ENCODE measurements at regions not wholly inside any gene's neighbourhood (a gene's known extent, or its start where the extent isn't known, plus 50 kb on each side); places are given as distances from the start of the nearest gene placed in this dataset.
"Not testable (repeated sequence)": the region's sequence is repeated elsewhere in the genome, so short reads cannot be mapped to it uniquely, and the experiment has no call there.

- POLR2A ChIA-PET, result interaction anchor here (0.6 kb wide), 1 partner anchor 12 kb away, joined by 3 read pairs; no protein-coding TSS in a partner anchor
- intact Hi-C loops (cut with micrococcal nuclease; ENCODE audit: unreplicated experiment), result no loop called here
- 0 out of 2 replicates have a peak overlapping the region, but pooled peaks have one; percentile 37 for H3K27ac ChIP-seq (ENCODE audit: low read length)
Measured at GRCh38 chr10:130936851-130937250, 374.7 kb downstream of the TCERG1L start.

GRCh38 chr10:130938051-130938450 lies 373.5 kb downstream of the TCERG1L start:
- no peak for ATAC-seq
- intact Hi-C loops (cut with micrococcal nuclease; ENCODE audit: unreplicated experiment) (no loop called here), in situ Hi-C loops (cut with HindIII; ENCODE audit: low pct_unique_long_range_greater_than_20kb, low sequenced_read_pairs) (no loop called here)
- no peak overlapping the region for H3K27ac ChIP-seq (ENCODE audit: low read length)
- ChIA-PET CTCF (no interaction called here), POLR2A (no interaction called here)
- BruUV-seq (replicated peaks), result no TSS peak
- no peak for DNase-seq (ENCODE audit: low read depth, low spot score)
- no peaks in the 10 kb centered on the region for H3K36me3 ChIP-seq (ENCODE audit: control insufficient read depth, insufficient read depth, low read length)
- H3K4me1 ChIP-seq (ENCODE audit: control insufficient read depth, insufficient read depth, low read length), result no peaks in the 10 kb centered on the region; the same call in 1 of the 2 replicates
- peaks cover 3% of the 10 kb centered on the region; the same call in 1 of the 2 replicates for H3K27me3 ChIP-seq (ENCODE audit: control insufficient read depth, insufficient read depth, low read length)
- no peak for TF ChIP-seq SIN3A (IDR thresholded peaks at IDR 0.05; ENCODE audit: borderline replicate concordance, insufficient read depth, low read depth, low read length)
- no peak for TF ChIP-seq TCF7L2 (IDR thresholded peaks at IDR 0.05; ENCODE audit: low read depth, low read length)
- no peak for TF ChIP-seq POLR2AphosphoS5 (IDR thresholded peaks at IDR 0.05; ENCODE audit: low read depth, low read length)
- TF ChIP-seq, protein P1, sequence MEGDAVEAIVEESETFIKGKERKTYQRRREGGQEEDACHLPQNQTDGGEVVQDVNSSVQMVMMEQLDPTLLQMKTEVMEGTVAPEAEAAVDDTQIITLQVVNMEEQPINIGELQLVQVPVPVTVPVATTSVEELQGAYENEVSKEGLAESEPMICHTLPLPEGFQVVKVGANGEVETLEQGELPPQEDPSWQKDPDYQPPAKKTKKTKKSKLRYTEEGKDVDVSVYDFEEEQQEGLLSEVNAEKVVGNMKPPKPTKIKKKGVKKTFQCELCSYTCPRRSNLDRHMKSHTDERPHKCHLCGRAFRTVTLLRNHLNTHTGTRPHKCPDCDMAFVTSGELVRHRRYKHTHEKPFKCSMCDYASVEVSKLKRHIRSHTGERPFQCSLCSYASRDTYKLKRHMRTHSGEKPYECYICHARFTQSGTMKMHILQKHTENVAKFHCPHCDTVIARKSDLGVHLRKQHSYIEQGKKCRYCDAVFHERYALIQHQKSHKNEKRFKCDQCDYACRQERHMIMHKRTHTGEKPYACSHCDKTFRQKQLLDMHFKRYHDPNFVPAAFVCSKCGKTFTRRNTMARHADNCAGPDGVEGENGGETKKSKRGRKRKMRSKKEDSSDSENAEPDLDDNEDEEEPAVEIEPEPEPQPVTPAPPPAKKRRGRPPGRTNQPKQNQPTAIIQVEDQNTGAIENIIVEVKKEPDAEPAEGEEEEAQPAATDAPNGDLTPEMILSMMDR (IDR thresholded peaks at IDR 0.05), result no peak
- TF ChIP-seq, protein P2, sequence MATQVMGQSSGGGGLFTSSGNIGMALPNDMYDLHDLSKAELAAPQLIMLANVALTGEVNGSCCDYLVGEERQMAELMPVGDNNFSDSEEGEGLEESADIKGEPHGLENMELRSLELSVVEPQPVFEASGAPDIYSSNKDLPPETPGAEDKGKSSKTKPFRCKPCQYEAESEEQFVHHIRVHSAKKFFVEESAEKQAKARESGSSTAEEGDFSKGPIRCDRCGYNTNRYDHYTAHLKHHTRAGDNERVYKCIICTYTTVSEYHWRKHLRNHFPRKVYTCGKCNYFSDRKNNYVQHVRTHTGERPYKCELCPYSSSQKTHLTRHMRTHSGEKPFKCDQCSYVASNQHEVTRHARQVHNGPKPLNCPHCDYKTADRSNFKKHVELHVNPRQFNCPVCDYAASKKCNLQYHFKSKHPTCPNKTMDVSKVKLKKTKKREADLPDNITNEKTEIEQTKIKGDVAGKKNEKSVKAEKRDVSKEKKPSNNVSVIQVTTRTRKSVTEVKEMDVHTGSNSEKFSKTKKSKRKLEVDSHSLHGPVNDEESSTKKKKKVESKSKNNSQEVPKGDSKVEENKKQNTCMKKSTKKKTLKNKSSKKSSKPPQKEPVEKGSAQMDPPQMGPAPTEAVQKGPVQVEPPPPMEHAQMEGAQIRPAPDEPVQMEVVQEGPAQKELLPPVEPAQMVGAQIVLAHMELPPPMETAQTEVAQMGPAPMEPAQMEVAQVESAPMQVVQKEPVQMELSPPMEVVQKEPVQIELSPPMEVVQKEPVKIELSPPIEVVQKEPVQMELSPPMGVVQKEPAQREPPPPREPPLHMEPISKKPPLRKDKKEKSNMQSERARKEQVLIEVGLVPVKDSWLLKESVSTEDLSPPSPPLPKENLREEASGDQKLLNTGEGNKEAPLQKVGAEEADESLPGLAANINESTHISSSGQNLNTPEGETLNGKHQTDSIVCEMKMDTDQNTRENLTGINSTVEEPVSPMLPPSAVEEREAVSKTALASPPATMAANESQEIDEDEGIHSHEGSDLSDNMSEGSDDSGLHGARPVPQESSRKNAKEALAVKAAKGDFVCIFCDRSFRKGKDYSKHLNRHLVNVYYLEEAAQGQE (IDR thresholded peaks at IDR 0.05; ENCODE audit: insufficient read depth in 1 of 2, low read depth in 2 of 2, low read length in 1 of 2), result no peak
- H3K4me3 ChIP-seq (ENCODE audit: low read depth in 2 of 2, low read length in 2 of 2), result no peak overlapping the region
- no peaks in the 10 kb centered on the region for H3K9me3 ChIP-seq (ENCODE audit: control insufficient read depth, insufficient read depth, low read depth, low read length)

More at GRCh38 chr10:130936851-130937250, 374.7 kb downstream of the TCERG1L start:
- Histone ChIP-seq H3K9me3 (ENCODE audit: control insufficient read depth, insufficient read depth, low read depth, low read length) (no peaks in the 10 kb centered on the region), H3K4me3 (ENCODE audit: low read depth in 2 of 2, low read length in 2 of 2) (no peak overlapping the region), H3K4me1 (ENCODE audit: control insufficient read depth, insufficient read depth, low read length) (no peaks in the 10 kb centered on the region; the same call in 1 of the 2 replicates), H3K27me3 (ENCODE audit: control insufficient read depth, insufficient read depth, low read length) (peaks cover 3% of the 10 kb centered on the region; the same call in 1 of the 2 replicates), H3K36me3 (ENCODE audit: control insufficient read depth, insufficient read depth, low read length) (no peaks in the 10 kb centered on the region)
- TF ChIP-seq TCF7L2 (IDR thresholded peaks at IDR 0.05; ENCODE audit: low read depth, low read length) (no peak), SIN3A (IDR thresholded peaks at IDR 0.05; ENCODE audit: borderline replicate concordance, insufficient read depth, low read depth, low read length) (no peak), POLR2AphosphoS5 (IDR thresholded peaks at IDR 0.05; ENCODE audit: low read depth, low read length) (no peak)
- TF ChIP-seq, protein P2 (IDR thresholded peaks at IDR 0.05; ENCODE audit: insufficient read depth in 1 of 2, low read depth in 2 of 2, low read length in 1 of 2), result no peak
- TF ChIP-seq, protein P1 (IDR thresholded peaks at IDR 0.05), result no peak
- BruUV-seq (replicated peaks), result no TSS peak
- ATAC-seq, result peak; percentile 53; the same call in 1 of the 2 replicates
- CTCF ChIA-PET, result no interaction called here
- in situ Hi-C loops (cut with HindIII; ENCODE audit: low pct_unique_long_range_greater_than_20kb, low sequenced_read_pairs), result no loop called here
- DNase-seq (ENCODE audit: low read depth, low spot score), result peak; percentile 5

DNA sequence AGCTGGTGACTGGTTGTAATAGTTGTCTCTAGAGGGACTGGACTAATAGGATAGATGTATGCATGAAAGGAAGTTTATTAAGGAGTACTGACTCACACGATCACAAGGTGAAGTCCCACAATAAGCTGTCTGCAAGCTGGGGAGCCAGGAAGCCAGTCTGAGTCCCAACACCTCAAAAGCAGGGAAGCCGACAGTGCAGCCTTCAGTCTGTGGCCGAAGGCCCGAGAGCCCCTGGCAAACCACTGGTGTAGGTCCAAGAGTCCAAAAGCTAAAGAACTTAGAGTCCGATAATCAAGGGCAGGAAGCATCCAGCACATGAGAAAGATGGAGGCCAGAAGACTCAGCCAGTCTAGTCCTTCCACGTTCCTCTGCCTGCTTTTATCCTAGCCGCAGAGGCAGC lies 372.6 kb downstream of the TCERG1L start:
- H3K4me3 ChIP-seq (ENCODE audit: low read depth in 2 of 2, low read length in 2 of 2); H3K4me1 ChIP-seq (ENCODE audit: control insufficient read depth, insufficient read depth, low read length); POLR2A ChIA-PET; ATAC-seq; H3K9me3 ChIP-seq (ENCODE audit: control insufficient read depth, insufficient read depth, low read depth, low read length); H3K27me3 ChIP-seq (ENCODE audit: control insufficient read depth, insufficient read depth, low read length); CTCF ChIA-PET; H3K27ac ChIP-seq (ENCODE audit: low read length); in situ Hi-C loops (cut with HindIII; ENCODE audit: low pct_unique_long_range_greater_than_20kb, low sequenced_read_pairs); intact Hi-C loops (cut with micrococcal nuclease; ENCODE audit: unreplicated experiment); BruUV-seq (replicated peaks); DNase-seq (ENCODE audit: low read depth, low spot score); H3K36me3 ChIP-seq (ENCODE audit: control insufficient read depth, insufficient read depth, low read length): not testable (repeated sequence)
